Aorta (tissue), 5 donors: ENCODE measurements at regions not wholly inside any gene's neighbourhood (a gene's known extent, or its start where the extent isn't known, plus 50 kb on each side); places are given as distances from the start of the nearest gene placed in this dataset.
A peak's percentile ranks its signal among the peaks of the same experiment; 100 is the strongest.

Experiments used
- ATAC-seq: fragments of 200-7000 bp; cut with Tn5 transposase; one replicate; pipeline ENCODE4 v1.9.1; 2022; ENCODE audit warnings: moderate library complexity; ENCODE audit not compliant: low FRiP score
- DNase-seq, 2 donors: peaks; one replicate each; pipeline ENCODE4 v3.0.0-alpha.2; 2020
- H3K27ac ChIP-seq, 2 donors: one replicate each; pipeline ENCODE4 v1.5.1; 2013; ENCODE audit warnings: low read length in 2 of 2, mild to moderate bottlenecking in 2 of 2, moderate library complexity in 2 of 2, control low read depth in 1 of 2, inconsistent platforms in 1 of 2, low read depth in 1 of 2
- H3K27me3 ChIP-seq, 2 donors: one replicate each; pipeline ENCODE4 v1.6.1; 2013; ENCODE audit warnings: control low read depth in 1 of 2, low read length in 1 of 2, mild to moderate bottlenecking in 1 of 2, moderate library complexity in 1 of 2; ENCODE audit not compliant: insufficient read depth in 2 of 2, control insufficient read depth in 1 of 2
- H3K36me3 ChIP-seq, 2 donors: one replicate each; pipeline ENCODE4 v1.6.1; 2013; ENCODE audit warnings: control low read depth in 1 of 2, low read length in 1 of 2, mild to moderate bottlenecking in 1 of 2; ENCODE audit not compliant: insufficient read depth in 2 of 2, control insufficient read depth in 1 of 2
- H3K4me1 ChIP-seq, 2 donors: one replicate each; pipeline ENCODE4 v1.6.1; 2013; ENCODE audit warnings: low read length in 2 of 2, control low read depth in 1 of 2, mild to moderate bottlenecking in 1 of 2, moderate library complexity in 1 of 2; ENCODE audit not compliant: insufficient read depth in 2 of 2, control insufficient read depth in 1 of 2
- H3K4me3 ChIP-seq, 2 donors: one replicate each; pipeline ENCODE4 v1.5.1; 2013; ENCODE audit warnings: low read length in 2 of 2, control low read depth in 1 of 2, mild to moderate bottlenecking in 1 of 2
- H3K9me3 ChIP-seq: one replicate; pipeline ENCODE4 v1.6.1; 2013; ENCODE audit warnings: mild to moderate bottlenecking, low read length; ENCODE audit not compliant: control insufficient read depth
- WGBS, 2 donors: extraction: QIAGEN DNeasy Blood & Tissue Kit; methylation state at CpG; one replicate each; pipeline ENCODE4 v1.1.7; 2013; 5-methylcytosine and 5-hydroxymethylcytosine counted together
- intact Hi-C, 2 donors: fragments of 100-400 bp; cut with DNase I; formaldehyde crosslinking; loops; one replicate each; pipeline versions ENCODE4 v1.14.2 to v1.15.0; 2022
- donor health status: healthy with polysubstance abuse.
- donor health status: Bipolar disorder and iron deficiency.
- donor health status: DM: no; HTN: no; CAD: no.
- donor health status: DM: no; HTN: no; CAD: no.
- donor health status: DM: yes; HTN: yes; CAD: no.

DNA sequence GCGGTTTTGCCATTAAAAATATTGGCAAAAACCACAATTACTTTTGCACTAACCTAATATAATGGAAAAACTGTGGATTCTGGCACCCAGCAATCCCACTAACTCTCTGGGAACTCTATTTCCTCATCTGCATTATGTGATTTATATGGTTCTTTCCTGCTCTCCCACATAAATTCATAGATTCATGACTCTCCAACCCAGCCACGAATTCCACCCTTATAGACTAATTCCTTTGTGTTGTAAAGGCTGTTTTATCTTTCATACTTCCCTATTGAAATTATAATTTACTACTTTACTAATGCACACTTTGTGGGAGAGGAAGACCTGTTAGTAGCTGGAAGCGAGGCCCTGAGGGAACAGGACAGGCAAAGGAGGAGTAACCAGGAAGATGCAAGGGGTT is 88.4 kb upstream of the GNAO1 start:
- H3K4me3 ChIP-seq, result no peak overlapping the region
- ATAC-seq (no peak), DNase-seq (no peak)
- H3K9me3 ChIP-seq, result no peaks in the 10 kb centered on the region
- no peaks in the 10 kb centered on the region for H3K36me3 ChIP-seq
- H3K27ac ChIP-seq, result no peak overlapping the region
- WGBS, 2 donors, result 53 to 62% methylated on average over 3 of the region's 3 CpGs
- H3K27me3 ChIP-seq, result no peaks in the 10 kb centered on the region
- intact Hi-C loops, result no loop called here
- H3K4me1 ChIP-seq, result no peaks in the 10 kb centered on the region

DNA sequence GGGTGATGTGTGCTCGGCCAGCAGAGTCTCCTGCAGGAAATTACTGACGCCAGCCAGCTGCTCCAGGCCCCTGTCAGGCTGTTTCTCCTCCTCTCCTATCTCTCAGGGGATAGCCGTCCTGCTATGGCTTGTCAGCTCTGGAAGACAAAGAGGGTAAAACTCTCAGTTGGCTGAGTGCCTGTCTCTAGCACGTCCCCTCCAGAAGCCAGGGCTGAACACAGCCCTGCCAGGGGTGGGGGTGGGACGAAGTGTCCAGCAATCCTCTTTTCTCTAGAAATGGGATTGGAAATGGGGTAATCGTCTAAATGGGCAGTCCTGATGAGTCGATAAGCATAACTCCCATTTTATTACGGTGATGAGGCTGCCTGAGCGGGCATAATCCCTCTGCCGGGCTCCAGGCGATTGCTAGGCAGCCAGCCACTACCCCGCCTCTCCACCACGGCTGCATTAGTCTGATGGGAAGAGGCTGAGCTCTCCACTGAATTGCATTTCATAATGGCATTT is 89.1 kb upstream of the GNAO1 start:
- WGBS, 2 donors, result 6 to 16% methylated on average over 13 of the region's 13 CpGs
- Histone ChIP-seq H3K27me3 (no peaks in the 10 kb centered on the region), H3K9me3 (no peaks in the 10 kb centered on the region), H3K27ac (no peak overlapping the region), H3K4me3 (no peak overlapping the region), H3K4me1 (no peaks in the 10 kb centered on the region), H3K36me3 (no peaks in the 10 kb centered on the region)
- peak; percentile 81 for ATAC-seq
- intact Hi-C loops, result no loop called here
- peak; percentile 64 to 80 for DNase-seq

DNA sequence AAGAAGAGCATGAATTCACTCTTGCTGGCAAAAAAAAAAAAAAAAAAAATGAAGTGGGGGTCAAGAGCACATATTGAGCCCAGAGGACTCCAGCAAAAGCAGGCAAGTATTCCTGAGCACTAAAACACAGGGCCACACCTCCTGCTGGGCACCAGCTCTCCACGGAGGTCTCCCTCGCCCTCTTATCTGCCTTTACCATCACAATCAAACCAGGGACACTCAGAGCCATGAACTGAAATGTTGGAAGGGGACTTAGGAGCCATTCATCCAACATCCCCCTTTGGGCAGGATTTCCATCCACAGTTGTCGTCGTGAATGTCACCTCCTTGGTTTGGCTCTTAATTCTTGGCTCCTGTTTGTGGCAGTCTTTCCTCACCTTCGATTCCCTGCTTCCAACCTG is 89.8 kb upstream of the GNAO1 start:
- Histone ChIP-seq H3K4me3 (no peak overlapping the region), H3K27ac (no peak overlapping the region), H3K9me3 (no peaks in the 10 kb centered on the region), H3K4me1 (no peaks in the 10 kb centered on the region), H3K36me3 (no peaks in the 10 kb centered on the region), H3K27me3 (no peaks in the 10 kb centered on the region)
- DNase-seq (no peak), ATAC-seq (no peak)
- intact Hi-C loops, result no loop called here
- 70 to 71% methylated on average over 5 of the region's 5 CpGs for WGBS, 2 donors

DNA sequence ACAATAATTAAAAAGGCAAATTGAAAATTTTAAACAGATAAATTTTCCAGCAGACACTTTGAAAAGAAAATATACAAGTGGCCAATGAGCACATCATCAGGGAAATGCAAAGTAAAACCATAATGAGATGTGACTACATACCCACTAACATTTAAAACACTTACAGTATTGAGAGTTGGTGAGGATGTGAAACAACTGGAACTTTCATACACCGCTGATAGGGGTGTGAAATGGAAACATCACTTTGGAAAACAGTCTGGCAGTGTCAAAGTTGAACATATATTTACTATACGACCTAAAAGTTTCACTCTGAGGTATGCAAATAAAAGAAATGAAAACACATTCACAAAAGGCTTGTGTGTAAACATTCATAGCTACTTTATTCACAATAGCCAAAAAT is 94.0 kb upstream of the GNAO1 start:
- Histone ChIP-seq H3K36me3 (no peaks in the 10 kb centered on the region), H3K4me3 (no peak overlapping the region), H3K9me3 (peaks cover 3% of the 10 kb centered on the region), H3K27ac (no peak overlapping the region), H3K27me3 (no peaks in the 10 kb centered on the region), H3K4me1 (no peaks in the 10 kb centered on the region)
- WGBS, 2 donors, result 62 to 66% methylated on average over 2 of the region's 2 CpGs
- DNase-seq, result no peak
- ATAC-seq, result no peak
- intact Hi-C loops, result no loop called here

DNA sequence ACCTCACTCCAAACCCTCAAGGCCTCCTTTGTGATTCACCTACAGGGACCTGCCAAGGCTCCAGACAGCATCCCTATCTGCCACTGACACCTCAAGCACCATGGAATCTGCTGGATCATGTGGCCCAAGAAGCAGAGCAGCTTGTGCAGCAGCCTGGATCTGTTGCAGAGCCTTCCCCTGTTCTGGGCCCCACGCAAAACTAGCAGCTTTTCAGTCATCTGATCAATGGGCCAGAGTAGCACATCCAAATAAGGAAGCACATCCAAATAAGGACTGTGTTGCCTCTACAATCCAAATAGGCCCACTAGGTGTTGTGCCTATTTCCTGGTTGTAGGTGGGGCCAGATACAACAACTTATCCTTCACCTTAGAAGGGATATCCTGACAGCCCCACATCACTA is 97.1 kb upstream of the GNAO1 start:
- Histone ChIP-seq H3K4me1 (no peaks in the 10 kb centered on the region), H3K9me3 (peaks cover 3% of the 10 kb centered on the region), H3K27me3 (no peaks in the 10 kb centered on the region), H3K36me3 (no peaks in the 10 kb centered on the region), H3K4me3 (no peak overlapping the region), H3K27ac (no peak overlapping the region)
- no peak for DNase-seq
- no peak for ATAC-seq
- intact Hi-C loops, result no loop called here
- WGBS, 2 donors, result 43 to 44% methylated on average over 1 of the region's 1 CpG

DNA sequence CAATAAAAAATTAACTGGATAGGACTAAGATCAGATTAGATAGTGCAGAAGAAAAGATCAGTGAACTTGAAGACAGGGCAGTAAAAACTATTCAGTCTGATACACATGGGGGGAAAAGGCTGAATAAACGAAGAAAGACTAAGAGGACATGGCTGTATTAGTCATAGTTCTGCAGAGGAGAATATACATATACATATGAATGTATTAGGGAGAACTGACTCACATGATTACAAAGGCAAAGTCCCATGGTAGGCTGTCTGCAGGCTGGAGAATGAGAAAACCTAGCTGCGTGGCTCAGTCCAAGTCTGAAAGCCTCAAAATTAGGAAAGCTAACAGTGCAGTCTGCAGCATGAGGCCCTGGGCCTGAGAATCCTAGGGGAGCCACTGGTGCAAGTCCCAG is 98.2 kb upstream of the GNAO1 start:
- H3K9me3 ChIP-seq, result peaks cover 3% of the 10 kb centered on the region
- DNase-seq (no peak), ATAC-seq (no peak)
- 70 to 82% methylated on average over 2 of the region's 2 CpGs for WGBS, 2 donors
- no peaks in the 10 kb centered on the region for H3K36me3 ChIP-seq
- no peaks in the 10 kb centered on the region for H3K27me3 ChIP-seq
- H3K27ac ChIP-seq, result no peak overlapping the region
- H3K4me3 ChIP-seq, result no peak overlapping the region
- H3K4me1 ChIP-seq, result no peaks in the 10 kb centered on the region
- intact Hi-C loops, result no loop called here

DNA sequence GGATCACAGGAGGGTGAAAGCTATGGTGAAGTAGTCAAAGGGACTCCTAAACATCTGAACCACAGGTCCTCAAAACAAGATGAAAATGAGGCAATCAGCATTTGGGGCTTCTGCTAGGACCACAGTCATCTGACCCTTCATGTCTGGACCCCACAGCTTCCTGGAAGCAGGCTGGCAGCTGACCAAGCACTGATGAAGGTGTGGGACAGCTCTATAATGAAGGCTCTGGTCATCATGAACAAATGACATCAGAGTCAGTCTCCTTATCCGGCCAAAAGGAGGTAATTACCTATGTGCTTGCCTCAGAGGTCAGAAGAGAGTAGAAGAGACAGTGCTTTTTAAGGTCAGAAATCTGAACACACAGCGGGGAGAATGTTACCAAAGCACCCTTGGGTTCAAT is 101.2 kb upstream of the GNAO1 start:
- intact Hi-C loops, result no loop called here
- DNase-seq (no peak), ATAC-seq (no peak)
- peaks cover 3% of the 10 kb centered on the region for H3K9me3 ChIP-seq
- H3K4me1 ChIP-seq, result no peaks in the 10 kb centered on the region
- H3K4me3 ChIP-seq, result no peak overlapping the region
- WGBS, 2 donors, result 76 to 78% methylated on average over 2 of the region's 2 CpGs
- H3K36me3 ChIP-seq, result no peaks in the 10 kb centered on the region
- H3K27me3 ChIP-seq, result no peaks in the 10 kb centered on the region
- H3K27ac ChIP-seq, result no peak overlapping the region

DNA sequence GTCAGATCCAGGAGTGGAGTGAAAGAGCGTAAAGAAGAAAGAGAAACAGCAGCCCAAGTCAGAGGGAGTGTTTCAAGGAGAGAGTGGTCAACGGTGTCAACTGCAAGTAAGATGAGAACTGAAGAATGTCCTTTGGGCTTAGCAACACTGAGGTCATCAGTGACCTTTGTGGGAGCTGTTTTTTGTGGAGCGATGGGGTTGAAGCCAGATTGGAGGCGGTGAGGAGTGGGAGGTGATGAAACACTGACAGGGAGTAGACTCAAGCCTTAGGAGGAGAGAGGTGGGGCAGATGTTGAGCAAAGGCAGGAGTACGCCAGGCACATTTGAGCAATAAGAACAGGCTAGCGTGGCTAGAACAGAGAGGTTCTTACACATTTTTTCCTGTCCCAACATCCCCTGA is 103.7 kb upstream of the GNAO1 start:
- no peak overlapping the region for H3K4me3 ChIP-seq
- no peaks in the 10 kb centered on the region for H3K27me3 ChIP-seq
- 75% methylated on average over 6 of the region's 6 CpGs for WGBS, 2 donors
- H3K4me1 ChIP-seq, result no peaks in the 10 kb centered on the region
- H3K36me3 ChIP-seq, result no peaks in the 10 kb centered on the region
- DNase-seq, result no peak
- ATAC-seq, result no peak
- H3K9me3 ChIP-seq, result no peaks in the 10 kb centered on the region
- intact Hi-C loops, result no loop called here
- no peak overlapping the region for H3K27ac ChIP-seq

DNA sequence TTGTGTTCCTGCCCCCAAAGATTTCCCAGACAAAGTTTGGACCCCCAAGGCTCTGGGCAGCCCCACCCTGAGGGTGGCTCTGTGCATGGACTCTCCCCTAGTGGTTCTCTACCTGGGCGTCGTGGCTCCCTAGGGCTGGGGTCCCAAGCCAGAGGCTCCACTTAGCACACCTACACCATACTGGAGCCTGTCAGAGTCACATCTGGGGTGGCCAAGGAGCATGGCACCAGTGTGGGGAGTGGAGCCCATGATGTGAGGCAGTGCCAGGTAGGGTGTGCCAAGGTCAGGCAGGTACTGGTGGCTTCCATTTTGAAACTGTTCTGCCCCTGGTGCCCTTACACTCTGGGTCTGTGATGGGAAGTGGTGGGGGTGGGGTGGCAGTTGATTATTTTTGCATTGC is 109.9 kb upstream of the GNAO1 start:
- 89 to 93% methylated on average over 2 of the region's 2 CpGs for WGBS, 2 donors
- DNase-seq, result no peak
- intact Hi-C loops, result loop anchor here in 1 of 2 donors (2.0 kb wide), 1 partner anchor 21 kb away; no protein-coding TSS in a partner anchor
- no peaks in the 10 kb centered on the region for H3K9me3 ChIP-seq
- no peak overlapping the region for H3K4me3 ChIP-seq
- no peaks in the 10 kb centered on the region for H3K4me1 ChIP-seq
- no peaks in the 10 kb centered on the region for H3K27me3 ChIP-seq
- no peak overlapping the region for H3K27ac ChIP-seq
- no peak for ATAC-seq
- no peaks in the 10 kb centered on the region for H3K36me3 ChIP-seq
